ENCODE measurements at regions not wholly inside any gene's neighbourhood (a gene's known extent, or its start where the extent isn't known, plus 50 kb on each side); places are given as distances from the start of the nearest gene placed in this dataset.

GRCh38 chr22:35177811-35178210, 79.5 kb upstream of the HMGXB4 start:
- dilution Hi-C loops (cut with HindIII; ENCODE audit: low sequenced_read_pairs, unreplicated experiment) (no loop called here), in situ Hi-C loops (cut with MboI; ENCODE audit: low sequenced_read_pairs) (no loop called here), intact Hi-C loops (cut with micrococcal nuclease) (no loop called here)
- TF ChIP-seq BHLHE40 (IDR thresholded peaks at IDR 0.05; ENCODE audit: low read depth, low read length) (no peak), RAD21 (IDR thresholded peaks at IDR 0.05; ENCODE audit: low read length) (no peak), CTCF (conservative IDR thresholded peaks at IDR 0.05; ENCODE audit: low read depth, low read length) (no peak), SMC3 (IDR thresholded peaks at IDR 0.05; ENCODE audit: low read depth, low read length) (no peak)
- Histone ChIP-seq H3K9ac (ENCODE audit: low read depth, low read length) (no peak overlapping the region), H3K4ac (ENCODE audit: low read depth, low read length) (no peak overlapping the region), H3K18ac (ENCODE audit: low read depth, low read length) (no peak overlapping the region), H3K27ac (ENCODE audit: insufficient read depth, low read length) (no peak overlapping the region), H2AFZ (replicated peaks; ENCODE audit: low read length, poor library complexity) (no peak overlapping the region), H4K8ac (ENCODE audit: low read depth in 2 of 2, low read length in 2 of 2) (no peak overlapping the region), H2BK5ac (ENCODE audit: low read depth, low read length, poor library complexity, severe bottlenecking) (no peak overlapping the region), H2BK15ac (ENCODE audit: low read depth, low read length) (no peak overlapping the region), H2BK20ac (ENCODE audit: low read depth, low read length) (no peak overlapping the region), H3K4me3 (ENCODE audit: insufficient read depth, low read depth, low read length) (no peak overlapping the region), H2AK9ac (replicated peaks; ENCODE audit: low read depth, low read length, poor library complexity) (no peak overlapping the region), H3K79me1 (ENCODE audit: low read depth in 1 of 2, low read length in 2 of 2) (no peaks in the 10 kb centered on the region), H3K14ac (replicated peaks; ENCODE audit: low read depth, low read length) (no peak overlapping the region), H2BK120ac (ENCODE audit: low read depth, low read length) (no peak overlapping the region), H3K9me1 (ENCODE audit: insufficient read depth, low read length) (no peaks in the 10 kb centered on the region), H4K20me1 (ENCODE audit: insufficient read depth, low read length) (no peaks in the 10 kb centered on the region), H3K27me3 (ENCODE audit: control insufficient read depth, insufficient read depth, low read length) (no peaks in the 10 kb centered on the region), H4K5ac (ENCODE audit: low read depth, low read length) (no peak overlapping the region), H2AK5ac (ENCODE audit: low read depth, low read length) (no peak overlapping the region), H3K23ac (ENCODE audit: low read depth, low read length) (no peak overlapping the region), H3K4me2 (ENCODE audit: low read depth, low read length) (no peak overlapping the region), H3K56ac (ENCODE audit: extremely low read depth, insufficient read depth, low read length) (no peak overlapping the region), H3K36me3 (ENCODE audit: control insufficient read depth, insufficient read depth, low read length) (no peaks in the 10 kb centered on the region), H3K9me3 (ENCODE audit: control insufficient read depth, insufficient read depth, low read length) (no peaks in the 10 kb centered on the region), H3K4me1 (ENCODE audit: control insufficient read depth, insufficient read depth, low read length) (no peaks in the 10 kb centered on the region), H4K91ac (ENCODE audit: insufficient read depth, low read depth, low read length) (no peak overlapping the region)
- POLR2A ChIA-PET (ENCODE audit: unreplicated experiment): no interaction called here
- no TSS peak for BruUV-seq (replicated peaks)
- CTCF ChIA-PET: interaction anchor here (1.1 kb wide), 1 partner anchor 27 kb away, joined by 3 read pairs; no protein-coding TSS in a partner anchor
- ATAC-seq (ENCODE audit: low read depth): no peak
- DNase-seq: no peak
- 92% methylated on average over 2 of the region's 2 CpGs; no CpG with 5 or more reads in 1 of the 2 experiments for WGBS, 2 experiments (ENCODE audit: extremely low coverage in 2 of 2, insufficient read length in 1 of 2)
